Keratinocyte (primary cell): ENCODE measurements at regions not wholly inside any gene's neighbourhood (a gene's known extent, or its start where the extent isn't known, plus 50 kb on each side); places are given as distances from the start of the nearest gene placed in this dataset.

Experiments used
- DNase-seq: peaks from one replicate; pipeline ENCODE4 v3.0.0-alpha.2; 2011; ENCODE audit warnings: low read depth, missing footprints, low spot score
- FAIRE-seq: peaks from 2 replicates; lab custom pipeline; 2011; peaks lifted over from hg19 to GRCh38; lab: Jason Lieb, UNC
- H2AFZ ChIP-seq: 2 replicates; pipeline ENCODE4 v1.6.0; 2012; ENCODE audit warnings: low read length, control low read depth, inconsistent platforms; ENCODE audit not compliant: control insufficient read depth
- H3K27ac ChIP-seq: 2 replicates; pipeline ENCODE4 v1.5.1; 2011; ENCODE audit warnings: low read length; ENCODE audit not compliant: control insufficient read depth, insufficient read depth
- H3K27me3 ChIP-seq: 3 replicates; pipeline ENCODE4 v1.6.0; 2011; ENCODE audit warnings: low read length; ENCODE audit not compliant: control insufficient read depth, insufficient read depth; ENCODE audit errors: extremely low read depth
- H3K36me3 ChIP-seq, 2 experiments: 2 replicates in 1 of 2; 3 replicates in 1 of 2; pipeline ENCODE4 v1.5.1; 2011; ENCODE audit warnings: low read length in 2 of 2, mild to moderate bottlenecking in 1 of 2; ENCODE audit not compliant: control insufficient read depth in 2 of 2, insufficient read depth in 2 of 2; ENCODE audit errors: extremely low read depth in 1 of 2
- H3K4me1 ChIP-seq: 3 replicates; pipeline ENCODE4 v1.5.1; 2011; ENCODE audit warnings: low read length; ENCODE audit not compliant: control insufficient read depth, insufficient read depth; ENCODE audit errors: extremely low read depth
- H3K4me2 ChIP-seq: 3 replicates; pipeline ENCODE4 v1.6.0; 2011; ENCODE audit warnings: low read depth, low read length; ENCODE audit not compliant: control insufficient read depth, insufficient read depth; ENCODE audit errors: extremely low read depth
- H3K4me3 ChIP-seq, 3 experiments: fragments of 200-600 bp in 1 of 3; sonication (generic) in 1 of 3; 2 replicates in 2 of 3; 3 replicates in 1 of 3; pipeline ENCODE4 v1.5.1; 2011 to 2016; ENCODE audit warnings: low read length in 3 of 3, mild to moderate bottlenecking in 3 of 3, control low read depth in 2 of 3, inconsistent platforms in 1 of 3, low read depth in 1 of 3, mixed read lengths in 1 of 3, mixed run types in 1 of 3, moderate library complexity in 1 of 3; ENCODE audit not compliant: control insufficient read depth in 2 of 3, insufficient read depth in 2 of 3; ENCODE audit errors: extremely low read depth in 1 of 3
- H3K79me2 ChIP-seq: 2 replicates; pipeline ENCODE4 v1.6.0; 2012; ENCODE audit warnings: low read length; ENCODE audit not compliant: control insufficient read depth, insufficient read depth
- H3K9ac ChIP-seq: 3 replicates; pipeline ENCODE4 v1.6.0; 2011; ENCODE audit warnings: low read length; ENCODE audit not compliant: control insufficient read depth, insufficient read depth; ENCODE audit errors: extremely low read depth
- H3K9me1 ChIP-seq: 3 replicates; pipeline ENCODE4 v1.6.0; 2011; ENCODE audit warnings: low read length; ENCODE audit not compliant: control insufficient read depth, insufficient read depth; ENCODE audit errors: extremely low read depth
- H3K9me3 ChIP-seq: 2 replicates; pipeline ENCODE4 v1.5.1; 2012; ENCODE audit warnings: low read depth, low read length; ENCODE audit not compliant: control insufficient read depth
- H4K20me1 ChIP-seq: 3 replicates; pipeline ENCODE4 v1.6.0; 2011; ENCODE audit warnings: low read length; ENCODE audit not compliant: control insufficient read depth, insufficient read depth; ENCODE audit errors: extremely low read depth
- EZH2 ChIP-seq: IDR thresholded peaks from one replicate; pipeline ENCODE4 v1.6.1; 2012; ENCODE audit warnings: inconsistent platforms, mild to moderate bottlenecking, low read length, moderate library complexity
- dilution Hi-C: fragments of 300-500 bp; cut with MboI; formaldehyde crosslinking; loops from one replicate; pipeline ENCODE4 v1.7.0; 2020; ENCODE audit warnings: low sequenced_read_pairs; ENCODE audit not compliant: extremely low pct_ligation_motif_present
- TF ChIP-seq, protein P1 (sequence below), 3 experiments: IDR thresholded peaks in 1 of 3; conservative IDR thresholded peaks in 1 of 3; optimal IDR thresholded peaks in 1 of 3; 2 replicates in 2 of 3; 3 replicates in 1 of 3; pipeline versions ENCODE3 to v1.5.1; 2011; ENCODE audit warnings: low read length in 3 of 3, mild to moderate bottlenecking in 3 of 3, moderate library complexity in 2 of 3, control low read depth in 1 of 3, inconsistent platforms in 1 of 3; ENCODE audit not compliant: insufficient read depth in 2 of 3; ENCODE audit errors: extremely low read depth in 1 of 3

DNA sequence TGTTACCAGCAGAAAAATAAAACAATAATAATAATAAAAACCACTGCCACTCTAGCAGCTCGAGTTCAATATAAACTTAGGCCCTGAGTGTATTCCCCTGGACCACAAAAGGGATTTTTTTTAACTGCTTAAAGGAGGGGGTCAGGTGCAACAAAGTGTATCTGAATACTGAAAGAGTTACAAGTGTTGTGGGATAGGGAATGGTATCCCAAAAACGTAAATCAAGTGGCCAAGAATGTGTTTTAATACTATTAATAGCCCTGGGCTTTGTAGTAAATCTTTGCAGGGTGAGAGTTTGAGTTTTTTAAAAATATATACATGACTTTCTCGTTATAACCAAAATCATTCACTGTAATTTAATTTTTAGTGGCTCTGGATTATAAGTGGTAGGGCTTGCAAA lies 860.1 kb upstream of the INTU start:
- peaks cover 10% of the 10 kb centered on the region for H3K4me1 ChIP-seq
- H3K4me2 ChIP-seq: no peak overlapping the region
- H3K9ac ChIP-seq: no peak overlapping the region
- H2AFZ ChIP-seq: no peak overlapping the region
- H3K4me3 ChIP-seq: no peak overlapping the region
- DNase-seq (no peak), FAIRE-seq (no peak)
- H3K27ac ChIP-seq: no peak overlapping the region
- no peak for TF ChIP-seq EZH2
- TF ChIP-seq, protein P1, sequence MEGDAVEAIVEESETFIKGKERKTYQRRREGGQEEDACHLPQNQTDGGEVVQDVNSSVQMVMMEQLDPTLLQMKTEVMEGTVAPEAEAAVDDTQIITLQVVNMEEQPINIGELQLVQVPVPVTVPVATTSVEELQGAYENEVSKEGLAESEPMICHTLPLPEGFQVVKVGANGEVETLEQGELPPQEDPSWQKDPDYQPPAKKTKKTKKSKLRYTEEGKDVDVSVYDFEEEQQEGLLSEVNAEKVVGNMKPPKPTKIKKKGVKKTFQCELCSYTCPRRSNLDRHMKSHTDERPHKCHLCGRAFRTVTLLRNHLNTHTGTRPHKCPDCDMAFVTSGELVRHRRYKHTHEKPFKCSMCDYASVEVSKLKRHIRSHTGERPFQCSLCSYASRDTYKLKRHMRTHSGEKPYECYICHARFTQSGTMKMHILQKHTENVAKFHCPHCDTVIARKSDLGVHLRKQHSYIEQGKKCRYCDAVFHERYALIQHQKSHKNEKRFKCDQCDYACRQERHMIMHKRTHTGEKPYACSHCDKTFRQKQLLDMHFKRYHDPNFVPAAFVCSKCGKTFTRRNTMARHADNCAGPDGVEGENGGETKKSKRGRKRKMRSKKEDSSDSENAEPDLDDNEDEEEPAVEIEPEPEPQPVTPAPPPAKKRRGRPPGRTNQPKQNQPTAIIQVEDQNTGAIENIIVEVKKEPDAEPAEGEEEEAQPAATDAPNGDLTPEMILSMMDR (optimal IDR thresholded peaks at IDR 0.05 in 1 of 3, IDR thresholded peaks at IDR 0.05 in 1 of 3, conservative IDR thresholded peaks at IDR 0.05 in 1 of 3; ENCODE audit: extremely low read depth in 1 of 3, insufficient read depth in 2 of 3, low read length in 3 of 3): no peak
- no peaks in the 10 kb centered on the region for H3K36me3 ChIP-seq
- dilution Hi-C loops: no loop called here
- H3K79me2 ChIP-seq: no peaks in the 10 kb centered on the region
- no peaks in the 10 kb centered on the region for H3K9me1 ChIP-seq
- no peaks in the 10 kb centered on the region for H3K9me3 ChIP-seq
- H4K20me1 ChIP-seq: no peaks in the 10 kb centered on the region
- H3K27me3 ChIP-seq: no peaks in the 10 kb centered on the region

GRCh38 chr4:126775485-126776106 lies 857.2 kb upstream of the INTU start:
- no peaks in the 10 kb centered on the region for H4K20me1 ChIP-seq
- no peak for FAIRE-seq
- no peaks in the 10 kb centered on the region for H3K9me1 ChIP-seq
- no peaks in the 10 kb centered on the region for H3K9me3 ChIP-seq
- no peaks in the 10 kb centered on the region for H3K79me2 ChIP-seq
- no peaks in the 10 kb centered on the region for H3K36me3 ChIP-seq
- no peak overlapping the region for H3K4me3 ChIP-seq
- no peak for TF ChIP-seq EZH2
- TF ChIP-seq, protein P1 (optimal IDR thresholded peaks at IDR 0.05 in 1 of 3, IDR thresholded peaks at IDR 0.05 in 1 of 3, conservative IDR thresholded peaks at IDR 0.05 in 1 of 3; ENCODE audit: extremely low read depth in 1 of 3, insufficient read depth in 2 of 3, low read length in 3 of 3): no peak
- no peak overlapping the region for H3K27ac ChIP-seq
- no peak for DNase-seq
- peak overlapping the region; percentile 77 for H3K4me2 ChIP-seq
- H3K4me1 ChIP-seq: peaks cover 10% of the 10 kb centered on the region
- dilution Hi-C loops: no loop called here
- no peak overlapping the region for H3K9ac ChIP-seq
- H3K27me3 ChIP-seq: no peaks in the 10 kb centered on the region
- H2AFZ ChIP-seq: no peak overlapping the region
